Astrocyte (in vitro differentiated cells and primary cell): ENCODE measurements at regions not wholly inside any gene's neighbourhood (a gene's known extent, or its start where the extent isn't known, plus 50 kb on each side); places are given as distances from the start of the nearest gene placed in this dataset.
"Not testable (repeated sequence)": the region's sequence is repeated elsewhere in the genome, so short reads cannot be mapped to it uniquely, and the experiment has no call there.

Experiments used
- DNase-seq: peaks from one replicate; pipeline ENCODE4 v3.0.0-alpha.2; 2010; ENCODE audit warnings: low read depth
- FAIRE-seq: peaks from 2 replicates; lab custom pipeline; 2011; peaks lifted over from hg19 to GRCh38; lab: Jason Lieb, UNC
- H2AFZ ChIP-seq: 2 replicates; pipeline ENCODE4 v1.6.0; 2012; ENCODE audit warnings: low read depth, low read length, inconsistent platforms
- H3K27ac ChIP-seq: 2 replicates; pipeline ENCODE4 v1.5.1; 2011; ENCODE audit warnings: low read depth, low read length, inconsistent platforms
- H3K27me3 ChIP-seq: 2 replicates; pipeline ENCODE4 v1.6.0; 2011; ENCODE audit warnings: low read length, inconsistent platforms; ENCODE audit not compliant: insufficient read depth
- H3K36me3 ChIP-seq: 2 replicates; pipeline ENCODE4 v1.5.1; 2011; ENCODE audit warnings: low read length, inconsistent platforms; ENCODE audit not compliant: insufficient read depth
- H3K4me1 ChIP-seq: 2 replicates; pipeline ENCODE4 v1.5.1; 2011; ENCODE audit warnings: low read length, inconsistent platforms; ENCODE audit not compliant: insufficient read depth
- H3K4me2 ChIP-seq: 2 replicates; pipeline ENCODE4 v1.6.0; 2012; ENCODE audit warnings: low read length, inconsistent platforms
- H3K4me3 ChIP-seq: 2 replicates; pipeline ENCODE4 v1.5.1; 2011; ENCODE audit warnings: low read depth, mild to moderate bottlenecking, low read length, inconsistent platforms; ENCODE audit not compliant: insufficient read depth
- H3K79me2 ChIP-seq: 2 replicates; pipeline ENCODE4 v1.6.0; 2012; ENCODE audit warnings: mild to moderate bottlenecking, low read length, inconsistent platforms; ENCODE audit not compliant: insufficient read depth
- H3K9ac ChIP-seq: 2 replicates; pipeline ENCODE4 v1.6.0; 2012; ENCODE audit warnings: mild to moderate bottlenecking, low read length, inconsistent platforms
- H3K9me3 ChIP-seq: 2 replicates; pipeline ENCODE4 v1.5.1; 2012; ENCODE audit warnings: low read depth, mild to moderate bottlenecking, low read length, inconsistent platforms; ENCODE audit not compliant: insufficient read depth
- H4K20me1 ChIP-seq: 2 replicates; pipeline ENCODE4 v1.6.0; 2012; ENCODE audit warnings: low read length, inconsistent platforms; ENCODE audit not compliant: insufficient read depth
- H3K27ac Mint-ChIP-seq: one replicate; pipeline ENCODE4 v1.8.0; 2021; ENCODE audit warnings: mild to moderate bottlenecking, mixed read lengths; ENCODE audit not compliant: unreplicated experiment
- H3K27me3 Mint-ChIP-seq: one replicate; pipeline ENCODE4 v1.8.0; 2021; ENCODE audit warnings: low read depth, mixed read lengths; ENCODE audit not compliant: unreplicated experiment
- H3K36me3 Mint-ChIP-seq: one replicate; pipeline ENCODE4 v1.8.0; 2021; ENCODE audit warnings: low read depth, mixed read lengths; ENCODE audit not compliant: unreplicated experiment
- H3K4me1 Mint-ChIP-seq: one replicate; pipeline ENCODE4 v1.8.0; 2021; ENCODE audit warnings: low read depth, mixed read lengths; ENCODE audit not compliant: unreplicated experiment
- H3K4me3 Mint-ChIP-seq: one replicate; pipeline ENCODE4 v1.8.0; 2021; ENCODE audit warnings: mild to moderate bottlenecking, moderate library complexity, mixed read lengths; ENCODE audit not compliant: unreplicated experiment
- H3K9me3 Mint-ChIP-seq: one replicate; pipeline ENCODE4 v1.8.0; 2021; ENCODE audit warnings: mild to moderate bottlenecking, mixed read lengths; ENCODE audit not compliant: unreplicated experiment
- CTCF ChIP-seq: IDR thresholded peaks from 2 replicates; pipeline ENCODE4 v1.5.1; 2011; ENCODE audit warnings: low read depth, mild to moderate bottlenecking, inconsistent platforms, low read length, moderate library complexity; ENCODE audit not compliant: insufficient read depth
- EZH2 ChIP-seq: IDR thresholded peaks from 2 replicates; pipeline ENCODE4 v1.6.1; 2012; ENCODE audit warnings: mild to moderate bottlenecking, low read length, inconsistent platforms; ENCODE audit not compliant: insufficient read depth

GRCh38 chr3:56935811-56936210 lies 124.7 kb upstream of the SPATA12 start:
- H3K4me1 Mint-ChIP-seq = peaks cover 10% of the 10 kb centered on the region
- H3K36me3 Mint-ChIP-seq = peaks cover 6% of the 10 kb centered on the region
- H3K36me3 ChIP-seq = no peaks in the 10 kb centered on the region
- H3K27ac ChIP-seq = no peak overlapping the region
- DNase-seq (no peak), FAIRE-seq (no peak)
- no peak for TF ChIP-seq EZH2
- no peak for TF ChIP-seq CTCF
- no peaks in the 10 kb centered on the region for H4K20me1 ChIP-seq
- H3K79me2 ChIP-seq = no peaks in the 10 kb centered on the region
- peaks cover 4% of the 10 kb centered on the region for H3K9me3 ChIP-seq
- H3K27me3 ChIP-seq = no peaks in the 10 kb centered on the region
- no peak overlapping the region for H3K4me2 ChIP-seq
- H3K9ac ChIP-seq = no peak overlapping the region
- no peak overlapping the region for H2AFZ ChIP-seq
- no peaks in the 10 kb centered on the region for H3K27me3 Mint-ChIP-seq
- peaks cover 4% of the 10 kb centered on the region for H3K4me1 ChIP-seq
- H3K9me3 Mint-ChIP-seq = peaks cover 5% of the 10 kb centered on the region
- no peak overlapping the region for H3K27ac Mint-ChIP-seq
- no peak overlapping the region for H3K4me3 Mint-ChIP-seq
- H3K4me3 ChIP-seq = no peak overlapping the region

- H3K27me3 ChIP-seq, H3K36me3 ChIP-seq, H3K9me3 ChIP-seq, FAIRE-seq, DNase-seq, H3K4me1 ChIP-seq, H3K79me2 ChIP-seq, H4K20me1 ChIP-seq, H2AFZ ChIP-seq, H3K27ac Mint-ChIP-seq, H3K9ac ChIP-seq, H3K4me3 Mint-ChIP-seq, H3K4me2 ChIP-seq, H3K4me3 ChIP-seq, H3K27me3 Mint-ChIP-seq, H3K27ac ChIP-seq, H3K9me3 Mint-ChIP-seq, H3K36me3 Mint-ChIP-seq: not testable (repeated sequence)
- H3K4me1 Mint-ChIP-seq = peaks cover 20% of the 10 kb centered on the region
These were observed 126.0 kb upstream of the SPATA12 start for GRCh38 chr3:56934481-56934880.

GRCh38 chr3:56933803-56934202 lies 126.7 kb upstream of the SPATA12 start:
- no peaks in the 10 kb centered on the region for H3K79me2 ChIP-seq
- no peak overlapping the region for H2AFZ ChIP-seq
- H3K27me3 ChIP-seq = no peaks in the 10 kb centered on the region
- H3K9me3 Mint-ChIP-seq = peaks cover 5% of the 10 kb centered on the region
- no peaks in the 10 kb centered on the region for H4K20me1 ChIP-seq
- no peak overlapping the region for H3K27ac Mint-ChIP-seq
- no peaks in the 10 kb centered on the region for H3K27me3 Mint-ChIP-seq
- H3K4me1 Mint-ChIP-seq = peaks cover 25% of the 10 kb centered on the region
- DNase-seq (no peak), FAIRE-seq (no peak)
- no peak overlapping the region for H3K27ac ChIP-seq
- H3K9ac ChIP-seq = no peak overlapping the region
- peaks cover 7% of the 10 kb centered on the region for H3K4me1 ChIP-seq
- H3K9me3 ChIP-seq = peaks cover 4% of the 10 kb centered on the region
- no peaks in the 10 kb centered on the region for H3K36me3 ChIP-seq
- TF ChIP-seq EZH2 (no peak), CTCF (no peak)
- no peak overlapping the region for H3K4me2 ChIP-seq
- no peak overlapping the region for H3K4me3 Mint-ChIP-seq
- no peak overlapping the region for H3K4me3 ChIP-seq
- peaks cover 6% of the 10 kb centered on the region for H3K36me3 Mint-ChIP-seq
